NCI-H748 (cell line): ENCODE measurements at regions not wholly inside any gene's neighbourhood (a gene's known extent, or its start where the extent isn't known, plus 50 kb on each side); places are given as distances from the start of the nearest gene placed in this dataset.
A peak's percentile ranks its signal among the peaks of the same experiment; 100 is the strongest.

Source experiments
- DNase-seq: peaks from one replicate; lab custom pipeline; 2025; ENCODE audit not compliant: unreplicated experiment; lab: John Stamatoyannopoulos, UW

DNA sequence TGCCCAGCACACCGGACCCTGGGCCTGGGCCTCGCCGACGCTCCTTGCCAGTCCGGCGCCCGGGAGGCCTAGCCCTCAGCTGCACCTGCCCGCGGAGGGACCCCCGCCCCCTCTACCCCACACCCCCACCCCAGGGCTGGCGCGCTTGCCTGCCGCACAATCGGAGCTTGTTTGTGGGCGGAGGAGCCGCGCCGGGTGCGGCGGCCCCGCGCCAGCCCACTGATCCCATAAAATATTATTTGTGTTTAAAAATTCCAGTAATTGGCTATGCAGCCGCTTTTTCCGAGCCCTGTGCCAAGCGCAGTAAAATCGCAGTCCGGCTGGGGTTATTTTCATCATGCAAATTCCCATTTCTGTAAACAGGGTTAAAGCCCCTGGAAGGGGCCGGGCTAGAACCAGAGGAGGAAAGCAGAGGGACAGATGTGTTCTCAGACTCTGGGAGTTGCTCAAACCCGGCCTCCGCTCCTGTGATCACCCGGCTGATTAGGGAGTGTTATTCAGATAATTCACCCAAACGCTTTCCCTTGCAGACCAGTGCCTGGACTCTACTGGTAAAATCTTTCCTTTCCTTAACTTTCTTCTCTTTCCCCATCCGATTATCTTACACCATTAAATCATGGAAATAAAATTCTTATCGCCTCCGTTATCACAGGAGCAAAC lies 93.1 kb downstream of the NCR2 start:
- DNase-seq = peak; percentile 79

DNA sequence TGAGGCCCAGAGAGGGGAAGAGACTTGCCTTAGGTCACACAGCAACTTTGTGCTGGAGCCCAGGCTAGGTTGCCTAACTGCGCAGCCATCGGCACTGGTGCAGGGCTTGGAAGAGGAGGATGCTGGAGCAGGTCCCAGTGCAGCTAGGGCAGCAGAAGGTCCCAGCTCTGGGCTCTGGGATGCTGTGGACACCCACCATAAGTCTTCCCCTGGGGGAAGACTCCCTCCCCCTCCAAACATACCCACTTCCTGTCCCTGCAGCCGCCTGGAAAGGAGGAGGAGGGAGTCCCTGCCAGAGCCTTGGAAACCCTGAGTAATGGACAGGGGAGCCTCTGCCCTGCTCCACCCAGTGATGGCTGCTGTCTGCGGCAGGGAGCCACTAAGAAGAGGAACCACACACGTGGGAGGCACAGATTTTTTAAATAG lies 93.6 kb downstream of the NCR2 start:
- DNase-seq = peak; percentile 60

DNA sequence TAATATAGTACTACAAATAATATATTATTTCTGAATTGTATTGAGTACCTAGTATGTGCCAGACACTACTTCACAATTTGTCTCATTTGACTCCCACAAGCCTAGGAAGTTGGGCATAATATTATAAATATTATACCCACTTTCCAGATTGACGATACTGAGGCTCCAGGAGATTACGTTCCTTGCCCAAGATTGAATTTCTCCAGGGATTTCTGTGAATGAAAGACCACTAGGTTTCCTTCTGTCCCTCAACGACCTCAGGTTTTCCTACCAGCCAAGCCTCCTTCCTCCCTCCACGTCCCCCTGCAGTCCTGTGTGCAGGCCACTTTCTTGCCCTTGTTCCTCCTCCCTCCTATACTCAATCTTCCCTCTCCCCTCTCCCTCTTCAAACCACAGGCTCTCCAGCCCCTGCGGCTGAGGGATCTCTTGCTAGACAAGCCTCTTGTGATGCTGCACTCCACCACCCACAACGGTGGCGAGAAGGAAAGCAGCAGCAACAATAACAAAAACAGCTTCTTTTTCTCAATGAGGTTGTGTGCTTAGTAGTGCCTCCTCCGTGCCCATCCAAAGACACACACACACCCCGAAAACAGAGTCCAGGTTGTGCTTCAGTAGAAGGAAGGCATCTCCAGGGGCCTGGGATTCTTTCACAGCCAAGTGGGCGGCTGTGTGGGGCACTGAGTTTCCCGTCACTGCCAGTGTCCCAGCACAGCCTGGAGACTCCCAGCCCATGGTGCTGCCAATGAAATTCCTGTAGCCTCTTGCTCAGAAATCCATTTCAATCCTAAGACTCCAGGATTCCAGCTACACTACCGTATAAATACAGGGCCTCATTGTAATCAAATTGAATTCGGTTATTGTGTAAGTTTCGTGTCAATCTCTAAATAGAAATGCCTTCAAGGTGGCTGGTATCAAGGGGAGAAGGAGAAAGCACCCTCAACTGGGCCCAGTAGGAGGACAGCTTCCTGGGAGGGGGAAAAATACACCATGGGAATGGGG lies 94.4 kb downstream of the NCR2 start:
- no peak for DNase-seq

DNA sequence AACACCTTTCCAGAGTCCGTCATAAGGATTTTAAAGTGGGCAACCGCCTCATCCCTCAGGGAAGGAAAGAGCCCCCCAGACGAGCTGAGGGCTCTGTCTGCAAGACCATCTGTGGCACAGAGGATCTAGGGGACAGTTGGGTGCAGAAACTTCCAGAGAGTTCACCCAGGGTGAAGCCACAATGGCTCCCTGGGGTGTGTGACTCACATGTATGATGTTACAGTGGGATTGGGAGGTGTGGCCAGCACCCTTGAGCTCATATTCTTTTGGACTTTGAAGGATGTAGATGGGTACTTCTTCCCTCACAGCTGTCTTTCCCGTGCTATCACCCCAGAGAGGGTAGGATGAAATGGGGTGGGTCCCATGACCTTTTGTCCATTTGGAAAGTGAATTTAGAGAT lies 95.5 kb downstream of the NCR2 start:
- DNase-seq = no peak

DNA sequence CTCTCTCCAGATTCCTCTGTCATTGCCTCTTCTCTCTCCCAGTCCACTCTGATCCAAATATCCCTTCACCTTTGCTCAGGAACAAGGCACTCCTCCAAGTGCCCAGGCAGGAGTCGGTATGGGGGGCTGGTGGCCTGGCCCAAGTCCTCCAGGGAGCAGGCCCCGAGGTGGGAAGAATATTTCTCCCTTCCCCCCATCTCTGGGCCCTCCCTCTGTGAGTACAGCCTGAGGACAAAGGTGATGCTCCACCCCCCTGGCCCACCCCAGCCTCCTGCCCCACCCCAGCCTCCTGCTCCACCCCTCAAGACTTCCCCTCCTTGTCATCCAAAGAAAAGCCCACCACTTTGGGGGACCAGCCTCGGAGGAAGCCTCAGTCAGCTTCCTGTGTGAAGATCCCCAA lies 96.9 kb downstream of the NCR2 start:
- DNase-seq = no peak

DNA sequence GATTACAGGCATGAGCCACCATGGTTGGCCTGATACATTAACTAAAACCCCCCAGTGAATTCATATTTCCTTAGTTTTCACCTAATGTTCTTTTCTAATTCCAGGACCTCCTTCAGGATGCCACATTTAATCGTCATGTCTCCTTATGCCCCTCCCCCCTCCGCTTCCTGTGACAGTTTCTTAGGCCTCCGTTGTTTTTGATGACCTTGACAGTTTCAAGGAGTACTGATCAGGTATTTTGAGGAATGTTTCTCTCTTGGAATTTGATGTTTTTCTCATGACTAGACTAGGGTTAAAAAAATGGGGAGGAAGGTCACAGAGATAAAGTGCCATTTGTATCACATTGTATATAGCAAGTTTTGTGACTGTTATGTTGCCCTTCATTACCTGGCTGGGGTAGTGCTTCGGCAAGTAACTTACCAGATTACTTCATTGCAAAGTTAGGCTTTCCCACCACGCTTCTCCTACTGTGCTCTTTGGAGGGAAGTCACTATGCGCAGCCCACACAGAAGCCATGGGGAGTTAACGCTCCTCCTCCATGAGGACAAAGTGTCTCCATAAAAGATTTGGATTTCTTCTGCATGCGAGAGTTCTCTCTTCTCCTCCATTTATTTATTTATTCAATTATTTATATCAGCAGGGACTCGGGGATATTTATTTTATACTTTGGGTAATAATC lies 99.5 kb downstream of the NCR2 start:
- DNase-seq = no peak

DNA sequence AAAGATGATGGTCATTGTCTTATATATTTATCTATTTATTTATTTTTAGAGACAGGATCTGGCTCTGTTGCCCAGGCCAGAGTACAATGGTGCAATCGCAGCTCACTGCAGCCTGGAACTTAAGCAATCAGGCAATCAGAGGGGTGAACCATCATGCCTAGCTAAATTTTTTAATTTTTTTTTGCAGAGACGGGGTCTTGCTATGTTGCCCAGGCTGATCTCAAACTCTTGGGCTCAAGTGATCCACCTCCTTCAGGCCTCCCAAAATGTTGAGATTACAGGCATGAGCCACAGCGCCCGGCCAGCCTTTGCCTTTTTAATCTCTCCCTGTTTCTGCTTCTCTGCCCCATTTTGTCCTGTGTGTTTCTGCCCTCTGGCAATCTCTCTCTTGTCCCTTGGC lies 102.2 kb downstream of the NCR2 start:
- no peak for DNase-seq

DNA sequence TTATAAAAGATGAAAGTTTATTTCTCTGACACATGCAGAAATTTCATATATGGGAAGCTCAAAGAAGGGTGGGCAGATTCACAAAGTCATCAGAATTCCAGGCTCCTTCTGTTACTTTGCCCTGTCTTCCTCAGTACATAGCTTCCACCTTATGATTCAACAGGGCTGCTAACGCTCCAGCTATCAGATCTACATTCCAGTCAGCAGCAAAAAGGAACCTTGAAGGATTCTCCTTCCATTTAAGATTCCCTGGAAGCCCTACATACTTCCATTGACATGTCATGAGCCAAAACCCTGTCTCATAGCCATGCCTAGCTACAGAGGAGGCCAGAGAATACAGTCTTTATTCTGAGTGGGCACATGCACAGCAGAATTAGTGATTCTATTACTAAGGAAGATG lies 103.3 kb downstream of the NCR2 start:
- DNase-seq = no peak

DNA sequence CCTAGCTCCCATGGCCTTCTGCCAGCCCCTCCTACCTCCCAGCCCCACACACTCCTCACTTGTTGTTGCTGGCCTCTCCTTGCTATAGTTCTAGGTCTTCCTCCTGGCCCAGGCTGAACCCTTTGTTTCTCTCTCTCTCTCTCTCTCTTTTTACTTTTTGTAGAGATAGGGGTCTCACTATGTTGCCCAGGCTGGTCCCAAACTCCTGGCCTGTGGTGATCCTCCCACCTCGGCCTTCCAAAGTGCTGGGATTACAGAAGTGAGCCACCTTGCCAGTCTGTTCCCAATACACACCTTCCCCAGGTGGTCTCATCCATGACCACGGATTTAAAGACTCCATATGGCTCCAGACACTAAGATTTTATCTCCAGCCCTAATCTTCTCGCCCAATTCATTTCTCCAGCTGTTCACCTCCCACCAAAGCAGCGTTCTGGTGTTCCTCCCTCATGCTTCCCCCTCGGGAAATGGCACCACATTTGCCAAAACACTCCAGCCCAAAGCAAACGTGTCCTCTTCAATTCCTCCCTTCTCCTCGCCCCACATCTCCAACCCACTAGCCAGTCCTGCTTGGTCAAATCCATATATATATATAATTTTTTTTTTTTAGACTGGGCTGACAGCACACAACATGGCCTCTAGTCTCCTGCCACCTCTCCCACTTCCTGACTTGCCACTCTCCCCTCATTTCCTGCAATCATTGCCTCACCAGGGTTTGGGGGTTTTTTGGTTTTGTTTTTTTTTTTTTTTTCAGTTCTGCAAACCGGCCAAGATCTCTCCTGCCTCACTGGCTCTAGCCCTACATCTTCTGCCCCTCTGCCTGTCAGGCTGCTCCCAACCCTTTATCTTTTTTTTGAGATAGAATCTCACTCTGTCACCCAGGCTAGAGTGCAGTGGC lies 104.4 kb downstream of the NCR2 start:
- no peak for DNase-seq

DNA sequence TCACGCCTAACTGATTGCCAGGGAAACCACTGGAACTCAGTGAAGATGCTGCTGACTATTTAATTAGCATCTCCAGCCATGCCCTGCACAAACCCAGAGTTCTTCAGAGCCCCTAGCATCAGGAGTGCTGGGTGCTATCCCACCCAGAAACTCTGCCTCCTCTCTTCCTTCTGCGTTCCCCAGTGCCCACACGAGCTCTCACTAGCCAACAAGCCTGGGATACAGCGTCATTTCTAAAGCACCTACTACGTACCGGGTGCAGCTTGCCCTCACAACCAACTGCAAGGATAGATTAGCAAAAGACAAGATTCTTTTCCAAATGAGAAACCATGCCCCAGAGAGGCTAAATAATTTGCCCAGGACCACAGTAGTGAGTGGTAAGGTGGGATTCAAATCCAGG lies 105.2 kb upstream of the FOXP4 start:
- DNase-seq = no peak

DNA sequence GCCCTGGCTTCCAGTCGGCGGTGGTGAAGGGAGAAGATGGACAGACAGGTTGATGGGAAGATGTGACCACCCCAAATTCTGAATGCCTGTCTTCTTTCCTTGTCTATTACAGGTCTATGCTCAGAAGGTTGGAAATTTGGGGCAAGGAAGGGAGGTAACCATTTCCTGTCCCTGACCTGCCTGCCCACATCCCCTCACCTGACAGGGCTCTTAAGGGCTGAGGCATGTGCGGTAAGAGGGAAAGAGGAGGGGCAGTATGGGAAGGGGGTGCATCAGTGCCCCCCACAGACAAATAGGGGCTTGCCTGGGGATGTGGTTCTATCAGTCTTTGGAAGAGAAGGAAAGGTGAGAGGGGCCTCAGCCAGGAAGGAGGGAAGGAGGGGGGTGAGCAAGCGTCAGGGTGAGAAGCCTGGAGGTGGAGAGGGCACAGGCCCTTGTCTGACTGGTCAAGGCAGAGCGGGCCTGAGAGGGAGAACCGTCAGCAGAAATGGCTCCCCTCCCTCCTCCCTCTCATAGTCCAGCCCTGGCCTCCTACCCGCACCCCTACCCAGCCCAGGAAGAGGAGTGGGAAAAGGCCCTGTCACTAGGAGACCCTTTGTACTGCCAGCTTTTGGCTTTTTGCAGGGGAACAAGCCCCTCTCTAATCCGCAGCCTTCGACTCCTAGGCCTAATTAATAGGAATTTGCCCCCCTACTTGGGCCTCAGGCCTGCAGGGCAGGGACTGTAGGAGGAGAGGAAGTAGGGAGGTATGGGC lies 104.4 kb upstream of the FOXP4 start:
- DNase-seq = no peak

DNA sequence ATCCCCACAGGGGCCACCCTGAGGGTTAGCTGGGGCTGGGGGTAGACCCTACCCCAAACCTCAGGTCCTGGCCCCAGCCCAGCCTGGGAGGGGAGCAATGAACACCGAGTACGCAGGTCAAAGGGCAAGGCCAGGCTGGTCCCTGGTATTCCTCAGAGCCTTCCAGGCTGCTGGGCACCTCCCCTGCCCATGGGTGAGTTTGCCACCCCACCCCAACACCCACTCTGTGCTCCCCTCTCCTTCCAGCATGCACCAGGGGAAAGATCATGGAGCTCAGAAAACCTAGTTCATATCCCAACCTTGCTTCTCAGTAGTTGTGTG lies 103.9 kb upstream of the FOXP4 start:
- no peak for DNase-seq

DNA sequence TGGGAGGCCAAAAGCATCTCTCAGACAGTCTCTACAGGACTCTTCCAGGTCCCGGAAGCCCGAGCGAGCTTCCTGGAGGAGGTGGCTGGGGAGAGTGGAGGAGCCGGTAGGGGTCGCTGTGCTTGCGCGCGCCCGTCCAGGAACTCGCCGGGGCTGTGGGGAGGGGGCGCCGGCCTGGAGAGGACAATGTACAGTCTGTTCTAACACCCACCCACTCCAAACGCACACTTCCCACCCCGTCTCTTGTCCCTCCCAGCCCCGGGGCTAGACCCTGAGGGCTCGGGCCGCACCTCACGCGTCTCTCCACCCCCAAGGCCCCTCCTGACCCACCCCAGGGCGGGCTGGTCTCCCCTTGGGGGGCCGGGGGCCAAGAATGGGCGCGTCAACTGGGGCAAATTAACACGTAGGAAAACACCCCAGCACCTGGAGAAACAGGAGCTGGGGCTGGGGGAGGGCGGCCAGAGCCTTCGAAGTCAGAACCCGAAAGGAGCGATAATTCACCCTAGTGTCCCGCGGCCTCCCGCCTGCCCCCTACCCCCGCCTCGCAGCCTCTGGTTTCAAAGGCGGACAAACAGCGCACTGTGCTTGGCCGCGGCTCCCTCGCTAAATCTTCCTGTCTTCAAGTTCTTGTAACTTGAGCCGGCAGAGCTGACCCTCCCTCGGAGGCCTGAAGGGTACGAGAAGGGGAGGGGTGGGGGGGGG lies 103.2 kb upstream of the FOXP4 start:
- peak; percentile 46 for DNase-seq

DNA sequence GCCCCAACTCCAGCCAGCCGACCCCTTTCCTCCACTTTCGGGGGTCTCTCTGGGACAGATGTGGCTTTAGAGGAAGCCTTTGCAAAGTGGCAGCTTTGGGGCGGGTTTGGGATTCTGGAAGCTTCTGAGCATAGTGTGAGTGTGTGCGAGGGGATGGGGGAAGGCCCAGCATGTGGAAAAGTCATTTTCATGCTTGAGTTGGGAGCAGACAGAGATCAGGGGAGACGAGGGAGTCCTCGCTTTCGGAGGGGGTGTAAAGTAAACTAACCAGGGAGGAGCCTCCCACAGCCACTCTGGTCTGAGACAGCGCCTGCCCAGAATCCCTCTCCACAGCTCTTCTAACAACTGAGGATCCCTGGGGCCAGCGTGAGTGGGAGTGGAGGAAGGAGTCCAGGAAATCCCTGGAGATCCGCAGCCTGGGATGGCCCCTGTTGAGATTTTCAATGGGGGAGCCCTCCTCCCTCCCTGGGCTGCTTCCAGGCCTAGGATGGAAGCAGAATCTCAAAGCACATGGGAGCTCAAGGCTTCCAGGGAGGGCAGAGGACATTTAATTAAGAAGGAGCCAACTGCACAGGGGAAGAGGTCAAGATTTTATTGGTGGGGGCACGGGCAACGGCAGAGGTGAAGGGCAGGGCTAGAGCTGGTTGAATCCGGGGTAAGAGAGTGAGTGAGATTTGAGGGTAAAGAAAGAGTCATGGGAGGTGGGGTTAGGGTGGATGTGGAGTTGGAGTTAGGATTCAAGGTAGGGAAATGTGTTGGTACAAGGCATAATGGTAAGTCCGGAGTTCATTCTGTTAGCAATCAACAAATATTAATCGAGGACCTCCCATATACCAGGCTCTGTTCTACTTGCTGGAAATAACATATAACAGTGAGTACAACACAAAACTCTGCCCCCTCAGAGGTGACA lies 102.3 kb upstream of the FOXP4 start:
- DNase-seq = no peak

DNA sequence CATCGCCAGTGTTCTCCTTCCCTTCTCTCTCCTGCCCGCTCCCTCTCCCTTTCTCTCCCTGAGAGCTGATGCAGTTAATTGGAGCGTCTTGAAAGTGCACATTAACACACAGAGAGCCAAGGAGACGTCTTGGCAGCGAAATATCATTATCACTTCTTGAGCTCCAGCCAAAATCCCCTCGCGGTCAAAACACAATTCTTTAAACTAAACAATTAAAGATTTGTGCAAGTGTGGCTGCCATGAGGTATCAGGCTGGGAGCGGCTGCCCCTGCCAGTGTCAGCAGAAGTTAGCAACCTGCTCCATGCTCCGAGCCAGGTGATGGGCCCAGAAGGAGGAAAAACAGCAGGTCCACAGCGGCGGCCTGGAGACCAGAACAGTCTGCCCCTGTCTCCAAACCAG lies 100.9 kb upstream of the FOXP4 start:
- no peak for DNase-seq

DNA sequence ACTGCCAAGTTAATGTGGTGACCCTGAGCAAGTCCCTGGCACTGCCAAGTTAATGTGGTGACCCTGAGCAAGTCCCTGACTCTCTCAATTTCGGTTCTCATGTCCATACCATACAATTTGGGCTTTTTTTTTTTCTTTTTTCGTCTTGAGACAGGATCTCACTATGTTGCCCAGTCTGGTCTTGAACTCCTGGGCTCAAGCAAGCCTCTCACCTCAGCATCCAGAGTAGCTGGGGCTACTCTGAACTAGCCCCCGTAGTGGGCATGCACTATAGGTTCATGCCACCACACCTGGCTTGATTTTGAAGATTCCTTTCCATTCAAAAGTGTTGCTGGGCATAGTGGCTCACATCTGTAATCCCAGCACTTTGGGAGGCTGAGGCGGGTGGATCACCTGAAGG lies 100.0 kb upstream of the FOXP4 start:
- DNase-seq = no peak

DNA sequence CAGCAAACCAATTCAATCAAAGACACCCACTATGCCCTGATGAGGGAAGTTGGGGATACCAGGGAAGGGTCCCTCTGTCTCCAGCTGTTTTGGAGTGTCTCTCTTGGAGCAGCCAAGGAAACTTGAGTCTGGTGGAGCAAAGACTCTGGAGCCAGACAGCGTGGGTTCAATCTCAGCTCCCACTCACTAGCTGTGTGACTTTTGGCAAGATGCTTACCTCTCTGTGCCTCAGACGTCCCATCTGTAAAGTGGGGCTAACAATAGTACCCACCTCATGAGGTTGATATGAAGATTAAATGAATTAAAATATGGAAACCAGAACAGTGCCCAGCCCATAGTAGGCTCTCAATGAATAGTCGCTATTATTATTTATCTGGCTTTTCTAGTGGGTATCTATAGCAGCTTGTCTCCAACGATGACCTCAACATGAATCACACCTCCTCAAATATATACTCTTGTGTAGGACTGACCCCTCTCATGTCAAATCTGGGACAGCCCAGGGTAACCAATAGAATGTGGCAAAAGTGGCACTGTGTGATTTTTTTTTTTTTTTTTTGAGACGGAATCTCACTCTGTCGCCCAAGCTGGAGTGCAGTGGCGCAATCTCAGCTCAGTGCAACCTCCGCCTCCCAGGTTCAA lies 99.2 kb upstream of the FOXP4 start:
- no peak for DNase-seq

DNA sequence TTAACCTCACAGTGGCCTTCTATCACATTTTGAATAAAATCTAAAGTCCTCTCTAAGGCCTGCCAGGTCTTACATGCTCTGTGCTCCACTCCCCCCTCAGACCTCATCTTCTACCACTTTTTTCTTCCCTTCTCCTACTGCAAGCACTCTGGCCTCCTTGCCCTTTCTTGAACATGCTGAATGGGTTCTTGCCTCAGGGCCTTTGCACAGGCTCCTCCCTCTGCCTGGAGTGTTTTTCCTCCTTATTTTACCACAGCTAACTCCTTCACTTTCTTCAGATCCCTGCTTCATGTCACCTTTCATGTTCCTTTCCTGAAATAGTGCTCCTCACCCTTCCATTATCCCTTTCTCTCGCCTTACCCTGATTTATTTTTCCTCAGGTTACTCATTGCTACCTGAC lies 97.9 kb upstream of the FOXP4 start:
- no peak for DNase-seq
